Natural killer cell (primary cell): ENCODE measurements at regions not wholly inside any gene's neighbourhood (a gene's known extent, or its start where the extent isn't known, plus 50 kb on each side); places are given as distances from the start of the nearest gene placed in this dataset.

Experiments
- ATAC-seq, 3 donors: fragments of 150-1000 bp in 2 of 3; fragments of 200-7000 bp in 1 of 3; cut with Tn5 transposase; 1 replicate in 1 of 3; 2 replicates in 2 of 3; pipeline ENCODE4 v1.10.0; 2021; ENCODE audit warnings: mild to moderate bottlenecking in 2 of 3, moderate library complexity in 2 of 3
- DNase-seq, 2 donors: peaks; one replicate each; pipeline versions ENCODE4 v3.0.0 to v3.0.0-alpha.2; 2013 to 2021; ENCODE audit warnings: mixed read lengths in 1 of 2
- H3K27ac ChIP-seq: one replicate; pipeline ENCODE4 v1.5.1; 2013; ENCODE audit warnings: mild to moderate bottlenecking, low read length
- H3K27me3 ChIP-seq: one replicate; pipeline ENCODE4 v1.6.1; 2013; ENCODE audit warnings: low read length; ENCODE audit not compliant: control insufficient read depth, insufficient read depth
- H3K36me3 ChIP-seq: one replicate; pipeline ENCODE4 v1.6.1; 2013; ENCODE audit warnings: low read length; ENCODE audit not compliant: control insufficient read depth, insufficient read depth
- H3K4me1 ChIP-seq: one replicate; pipeline ENCODE4 v1.6.1; 2013; ENCODE audit warnings: low read length; ENCODE audit not compliant: control insufficient read depth, insufficient read depth
- H3K4me3 ChIP-seq: one replicate; pipeline ENCODE4 v1.5.1; 2013; ENCODE audit warnings: low read length
- H3K9me3 ChIP-seq: one replicate; pipeline ENCODE4 v1.6.1; 2013; ENCODE audit warnings: low read length; ENCODE audit not compliant: control insufficient read depth, insufficient read depth
- H3K27ac Mint-ChIP-seq, 2 donors: one replicate each; pipeline ENCODE4 v1.8.0; 2022; ENCODE audit warnings: mild to moderate bottlenecking in 2 of 2, mixed read lengths in 2 of 2, moderate library complexity in 1 of 2
- H3K27me3 Mint-ChIP-seq, 2 donors: one replicate each; pipeline ENCODE4 v1.8.0; 2022; ENCODE audit warnings: low read depth in 2 of 2, mixed read lengths in 2 of 2
- H3K36me3 Mint-ChIP-seq: one replicate; pipeline ENCODE4 v1.8.0; 2022; ENCODE audit warnings: mixed read lengths
- H3K4me1 Mint-ChIP-seq, 2 donors: one replicate each; pipeline ENCODE4 v1.8.0; 2022; ENCODE audit warnings: mixed read lengths in 2 of 2
- H3K4me3 Mint-ChIP-seq: one replicate; pipeline ENCODE4 v1.8.0; 2022; ENCODE audit warnings: mild to moderate bottlenecking, moderate library complexity, mixed read lengths
- H3K9me3 Mint-ChIP-seq, 2 donors: one replicate each; pipeline ENCODE4 v1.8.0; 2022; ENCODE audit warnings: mixed read lengths in 2 of 2
- WGBS: methylation state at CpG from one replicate; pipeline ENCODE4 v1.1.7; 2013; ENCODE audit warnings: missing lambda C conversion rate; ENCODE audit not compliant: insufficient coverage; 5-methylcytosine and 5-hydroxymethylcytosine counted together
- intact Hi-C: fragments of 100-400 bp; cut with micrococcal nuclease; formaldehyde crosslinking; loops from one replicate; pipeline ENCODE4 v1.14.2; 2022
- TF ChIP-seq, protein P1 (sequence below): fragments of 200-600 bp; IDR thresholded peaks from one replicate; pipeline ENCODE4 v1.8.0; 2022; ENCODE audit warnings: antibody characterized with exemption

DNA sequence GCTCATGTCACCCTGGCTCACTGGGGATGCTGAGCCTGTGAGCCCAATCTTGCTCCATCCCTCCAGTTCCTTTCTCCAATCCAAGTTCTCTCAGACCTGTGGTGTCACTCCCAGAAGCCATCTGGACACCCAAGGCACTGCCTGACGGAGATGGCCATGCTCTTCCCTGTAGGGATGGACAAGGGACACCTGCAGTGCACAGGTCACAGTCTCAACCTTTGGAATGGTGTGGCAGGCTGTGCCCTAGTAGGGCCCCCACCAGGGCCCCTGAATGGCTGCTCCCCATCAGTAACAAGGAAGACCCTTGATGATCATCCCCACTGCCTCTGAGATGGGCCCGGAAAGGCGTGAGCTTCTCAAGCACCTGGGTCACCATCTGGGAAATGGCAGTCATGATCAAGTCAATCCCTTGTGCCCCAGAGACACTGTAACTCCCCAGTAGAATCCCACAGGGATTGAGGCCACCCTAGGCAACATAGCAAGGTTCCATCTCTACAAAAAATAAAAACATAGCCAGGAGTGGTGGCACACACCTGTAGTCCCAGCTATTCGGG is 822.5 kb downstream of the KCNJ18 start:
- TF ChIP-seq, protein P1, sequence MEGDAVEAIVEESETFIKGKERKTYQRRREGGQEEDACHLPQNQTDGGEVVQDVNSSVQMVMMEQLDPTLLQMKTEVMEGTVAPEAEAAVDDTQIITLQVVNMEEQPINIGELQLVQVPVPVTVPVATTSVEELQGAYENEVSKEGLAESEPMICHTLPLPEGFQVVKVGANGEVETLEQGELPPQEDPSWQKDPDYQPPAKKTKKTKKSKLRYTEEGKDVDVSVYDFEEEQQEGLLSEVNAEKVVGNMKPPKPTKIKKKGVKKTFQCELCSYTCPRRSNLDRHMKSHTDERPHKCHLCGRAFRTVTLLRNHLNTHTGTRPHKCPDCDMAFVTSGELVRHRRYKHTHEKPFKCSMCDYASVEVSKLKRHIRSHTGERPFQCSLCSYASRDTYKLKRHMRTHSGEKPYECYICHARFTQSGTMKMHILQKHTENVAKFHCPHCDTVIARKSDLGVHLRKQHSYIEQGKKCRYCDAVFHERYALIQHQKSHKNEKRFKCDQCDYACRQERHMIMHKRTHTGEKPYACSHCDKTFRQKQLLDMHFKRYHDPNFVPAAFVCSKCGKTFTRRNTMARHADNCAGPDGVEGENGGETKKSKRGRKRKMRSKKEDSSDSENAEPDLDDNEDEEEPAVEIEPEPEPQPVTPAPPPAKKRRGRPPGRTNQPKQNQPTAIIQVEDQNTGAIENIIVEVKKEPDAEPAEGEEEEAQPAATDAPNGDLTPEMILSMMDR, result no peak
- H3K27me3 ChIP-seq, result no peaks in the 10 kb centered on the region
- Mint-ChIP-seq H3K27me3 (no peaks in the 10 kb centered on the region), H3K4me1 (no peaks in the 10 kb centered on the region), H3K9me3 (peaks cover 4 to 11% of the 10 kb centered on the region in 2 donors), H3K4me3 (no peak overlapping the region), H3K27ac (no peak overlapping the region), H3K36me3 (peaks cover 6% of the 10 kb centered on the region)
- no peaks in the 10 kb centered on the region for H3K36me3 ChIP-seq
- ATAC-seq, result no peak
- H3K4me1 ChIP-seq, result no peaks in the 10 kb centered on the region
- DNase-seq, result no peak
- WGBS, result 93% methylated on average over 4 of the region's 4 CpGs
- H3K4me3 ChIP-seq, result no peak overlapping the region
- peaks cover 31% of the 10 kb centered on the region for H3K9me3 ChIP-seq
- no peak overlapping the region for H3K27ac ChIP-seq
- intact Hi-C loops, result no loop called here

GRCh38 chr17:22515599-22515998 is 823.3 kb downstream of the KCNJ18 start:
- TF ChIP-seq, protein P1, result no peak
- 67% methylated on average over 5 of the region's 5 CpGs for WGBS
- H3K27ac ChIP-seq, result no peak overlapping the region
- intact Hi-C loops, result no loop called here
- H3K36me3 ChIP-seq, result no peaks in the 10 kb centered on the region
- no peaks in the 10 kb centered on the region for H3K4me1 Mint-ChIP-seq
- H3K27me3 Mint-ChIP-seq, result no peaks in the 10 kb centered on the region
- H3K4me1 ChIP-seq, result no peaks in the 10 kb centered on the region
- no peaks in the 10 kb centered on the region for H3K27me3 ChIP-seq
- DNase-seq (no peak), ATAC-seq (no peak)
- H3K9me3 Mint-ChIP-seq, result peaks cover 2 to 11% of the 10 kb centered on the region in 2 donors
- H3K27ac Mint-ChIP-seq, result no peak overlapping the region
- peaks cover 6% of the 10 kb centered on the region for H3K36me3 Mint-ChIP-seq
- H3K4me3 ChIP-seq, result no peak overlapping the region
- no peak overlapping the region for H3K4me3 Mint-ChIP-seq
- H3K9me3 ChIP-seq, result peaks cover 31% of the 10 kb centered on the region

- TF ChIP-seq, protein P1, result no peak
- 68% methylated on average over 26 of the region's 26 CpGs for WGBS
- no peaks in the 10 kb centered on the region for H3K27me3 Mint-ChIP-seq
Observed at GRCh38 chr17:22516861-22517636, 824.7 kb downstream of the KCNJ18 start.

More at GRCh38 chr17:22516861-22517636, 824.7 kb downstream of the KCNJ18 start:
- ATAC-seq (no peak), DNase-seq (no peak)
- Mint-ChIP-seq H3K9me3 (peaks cover 2 to 5% of the 10 kb centered on the region in 2 donors), H3K4me3 (no peak overlapping the region), H3K27ac (no peak overlapping the region), H3K36me3 (no peaks in the 10 kb centered on the region), H3K4me1 (no peaks in the 10 kb centered on the region)
- intact Hi-C loops, result no loop called here
- no peaks in the 10 kb centered on the region for H3K27me3 ChIP-seq
- H3K4me1 ChIP-seq, result no peaks in the 10 kb centered on the region
- peaks cover 31% of the 10 kb centered on the region for H3K9me3 ChIP-seq
- H3K27ac ChIP-seq, result no peak overlapping the region
- no peaks in the 10 kb centered on the region for H3K36me3 ChIP-seq
- no peak overlapping the region for H3K4me3 ChIP-seq
